Effector memory CD4-positive, alpha-beta T cell (primary cell): ENCODE measurements at regions not wholly inside any gene's neighbourhood (a gene's known extent, or its start where the extent isn't known, plus 50 kb on each side); places are given as distances from the start of the nearest gene placed in this dataset.

ENCODE experiments used
- DNase-seq, 3 donors: peaks; one replicate each; pipeline ENCODE4 v3.0.0-alpha.2; 2020
- H3K27ac ChIP-seq: 2 replicates; pipeline ENCODE4 v1.7.0; 2013; ENCODE audit warnings: mild to moderate bottlenecking, low read length, moderate library complexity; ENCODE audit not compliant: insufficient read depth, poor library complexity, severe bottlenecking
- H3K27me3 ChIP-seq: replicated peaks from 2 replicates; pipeline ENCODE4 v1.7.0; 2013; ENCODE audit warnings: mild to moderate bottlenecking, low read length; ENCODE audit not compliant: insufficient read depth, control insufficient read depth, poor library complexity, severe bottlenecking
- H3K36me3 ChIP-seq: 2 replicates; pipeline ENCODE4 v1.7.0; 2013; ENCODE audit warnings: mild to moderate bottlenecking, low read length, moderate library complexity; ENCODE audit not compliant: control insufficient read depth, insufficient read depth
- H3K4me1 ChIP-seq: 2 replicates; pipeline ENCODE4 v1.7.0; 2013; ENCODE audit warnings: low read length, mild to moderate bottlenecking; ENCODE audit not compliant: control insufficient read depth, insufficient read depth, poor library complexity, severe bottlenecking
- H3K4me3 ChIP-seq: 2 replicates; pipeline ENCODE4 v1.7.0; 2013; ENCODE audit warnings: low read length, low read depth, mild to moderate bottlenecking; ENCODE audit not compliant: insufficient read depth, poor library complexity, severe bottlenecking
- H3K9me3 ChIP-seq: 2 replicates; pipeline ENCODE4 v1.7.0; 2013; ENCODE audit warnings: mild to moderate bottlenecking, low read length, moderate library complexity; ENCODE audit not compliant: control insufficient read depth

DNA sequence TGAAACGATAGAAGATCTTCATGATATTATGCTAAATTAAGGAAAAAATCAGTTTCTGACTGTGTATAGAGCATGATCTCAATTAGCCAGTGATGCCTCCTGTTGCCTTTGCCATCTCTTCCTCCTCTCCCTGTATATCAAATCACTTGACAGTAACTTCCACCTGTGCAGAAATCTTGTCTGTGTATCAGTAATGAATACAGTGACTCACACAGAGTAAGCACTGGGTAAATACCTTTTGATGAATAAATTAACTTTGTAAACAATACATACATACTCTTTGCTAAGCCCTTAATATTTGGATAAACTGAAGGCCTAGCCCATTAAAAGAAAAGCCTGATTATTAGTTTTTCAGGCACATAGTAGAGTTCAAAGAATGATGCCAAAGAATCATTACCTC lies 610.6 kb upstream of the NRP1 start:
- H3K4me3 ChIP-seq, result no peak overlapping the region
- H3K4me1 ChIP-seq, result no peaks in the 10 kb centered on the region
- H3K36me3 ChIP-seq, result no peaks in the 10 kb centered on the region
- H3K27me3 ChIP-seq, result no peaks in the 10 kb centered on the region
- DNase-seq, result no peak
- H3K27ac ChIP-seq, result no peak overlapping the region
- H3K9me3 ChIP-seq, result no peaks in the 10 kb centered on the region

DNA sequence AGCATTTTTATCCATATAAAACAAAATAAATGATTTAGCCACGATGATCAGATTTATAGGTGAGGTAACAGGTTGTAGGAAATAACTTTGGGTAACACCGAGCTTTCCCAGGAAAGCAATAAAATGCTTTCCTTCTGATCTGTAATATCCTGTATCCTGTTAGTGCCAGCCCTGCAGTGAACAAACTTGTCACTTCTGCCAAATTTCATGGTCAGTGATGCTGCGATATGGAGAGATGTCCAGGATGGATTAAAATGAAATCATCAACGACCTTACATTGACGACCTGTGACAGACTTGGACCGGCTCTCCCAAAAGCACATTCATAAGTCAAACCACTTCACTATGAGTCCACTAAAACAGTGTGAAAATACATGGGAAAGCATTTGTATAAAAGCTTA lies 608.0 kb upstream of the NRP1 start:
- H3K27ac ChIP-seq, result no peak overlapping the region
- DNase-seq, result no peak
- H3K36me3 ChIP-seq, result no peaks in the 10 kb centered on the region
- no peak overlapping the region for H3K4me3 ChIP-seq
- H3K27me3 ChIP-seq, result no peaks in the 10 kb centered on the region
- no peaks in the 10 kb centered on the region for H3K4me1 ChIP-seq
- H3K9me3 ChIP-seq, result no peaks in the 10 kb centered on the region

DNA sequence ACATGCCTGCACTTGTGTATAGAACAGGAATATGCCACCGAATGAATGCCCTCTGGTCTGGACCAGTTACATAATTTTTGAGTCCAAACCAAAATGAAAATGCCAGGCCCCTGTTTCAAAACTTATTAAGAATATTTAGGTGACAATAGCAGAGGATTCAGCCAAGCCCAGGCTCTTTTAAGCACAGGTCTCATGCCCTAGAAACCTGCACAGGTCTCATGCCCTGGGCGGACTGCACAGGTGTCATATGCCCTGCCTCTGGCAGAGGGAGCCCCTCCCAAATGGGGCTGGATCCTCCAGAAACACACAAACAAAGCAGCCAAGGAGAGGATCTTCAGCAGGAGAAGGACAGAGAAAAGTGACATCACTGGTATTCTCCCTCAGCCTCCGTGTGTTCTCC lies 605.4 kb upstream of the NRP1 start:
- no peak overlapping the region for H3K4me3 ChIP-seq
- H3K4me1 ChIP-seq, result no peaks in the 10 kb centered on the region
- H3K36me3 ChIP-seq, result no peaks in the 10 kb centered on the region
- DNase-seq, result no peak
- H3K27me3 ChIP-seq, result no peaks in the 10 kb centered on the region
- H3K27ac ChIP-seq, result no peak overlapping the region
- no peaks in the 10 kb centered on the region for H3K9me3 ChIP-seq

DNA sequence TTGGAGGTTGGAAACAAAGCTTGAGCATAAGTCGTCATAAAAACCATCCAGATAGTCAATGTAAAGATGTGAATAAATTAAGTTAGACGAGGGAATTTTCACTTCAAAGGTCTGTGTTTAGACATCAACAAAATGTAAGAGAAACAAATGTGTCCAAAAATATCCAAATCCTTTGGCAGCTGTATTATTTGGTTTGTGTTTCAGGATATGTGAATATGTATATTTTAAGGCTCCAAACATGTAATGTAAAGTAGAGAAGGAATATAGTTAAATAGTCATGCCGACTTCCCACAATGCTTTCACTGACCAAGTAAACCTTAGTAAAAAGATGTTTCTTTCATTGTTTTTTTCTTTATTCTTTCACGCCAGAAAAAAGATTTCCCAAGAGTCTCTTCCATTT lies 604.9 kb upstream of the NRP1 start:
- Histone ChIP-seq H3K4me1 (no peaks in the 10 kb centered on the region), H3K4me3 (no peak overlapping the region), H3K36me3 (no peaks in the 10 kb centered on the region), H3K27ac (no peak overlapping the region), H3K27me3 (no peaks in the 10 kb centered on the region), H3K9me3 (no peaks in the 10 kb centered on the region)
- DNase-seq, result no peak

DNA sequence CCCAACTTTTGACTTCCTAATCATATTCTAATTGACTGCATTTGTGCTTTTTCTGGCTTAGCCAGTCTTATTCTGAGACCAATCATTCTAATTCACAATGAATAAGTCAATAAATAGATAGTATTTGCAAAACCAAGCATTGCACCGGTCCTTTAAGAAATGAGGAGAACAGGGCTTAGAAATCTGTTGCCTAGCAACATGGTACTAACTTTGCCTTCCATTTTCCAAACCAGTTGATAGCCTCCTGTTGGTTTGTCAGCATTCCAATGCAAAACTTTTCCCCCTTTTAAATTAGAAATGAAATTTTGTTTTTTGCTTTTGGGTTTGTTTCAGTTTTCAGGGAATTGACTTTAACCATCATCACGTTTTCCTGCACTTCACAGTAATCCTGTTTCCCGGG lies 603.5 kb upstream of the NRP1 start:
- Histone ChIP-seq H3K4me1 (no peaks in the 10 kb centered on the region), H3K27ac (no peak overlapping the region), H3K4me3 (no peak overlapping the region), H3K36me3 (no peaks in the 10 kb centered on the region), H3K27me3 (no peaks in the 10 kb centered on the region), H3K9me3 (no peaks in the 10 kb centered on the region)
- no peak for DNase-seq

DNA sequence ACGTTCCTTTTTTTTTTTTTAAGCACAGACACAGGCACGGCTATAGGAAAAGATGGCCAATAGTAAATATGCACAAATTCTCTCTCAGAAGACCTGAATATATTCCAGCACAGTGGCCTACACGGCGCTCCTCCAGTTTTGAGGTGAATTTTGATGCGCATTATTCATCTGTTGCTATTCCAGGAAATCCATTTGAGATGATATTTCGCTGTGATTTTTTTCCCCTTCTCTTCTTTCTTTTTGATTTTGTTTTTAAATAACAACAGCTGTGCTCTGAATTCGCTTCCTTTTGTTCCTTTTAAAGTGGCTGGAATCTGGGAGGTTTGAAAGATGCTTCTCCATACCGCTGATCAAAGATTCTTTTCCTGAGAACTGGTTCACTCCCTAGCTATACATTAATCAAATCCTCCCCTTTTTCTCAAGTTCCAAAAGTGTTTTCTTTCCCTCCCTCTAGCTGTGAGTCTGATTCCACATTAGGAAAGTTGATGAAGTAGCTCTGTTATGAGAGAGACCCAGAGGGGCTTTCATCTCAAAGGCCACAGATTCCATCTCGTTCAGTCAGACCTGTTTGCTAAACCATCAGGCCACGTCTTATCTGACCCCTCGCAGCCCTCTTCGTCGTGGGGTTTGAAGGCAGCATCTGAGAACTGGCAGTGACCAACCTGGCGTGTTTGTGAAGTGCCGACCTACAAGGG lies 602.7 kb upstream of the NRP1 start:
- Histone ChIP-seq H3K36me3 (no peaks in the 10 kb centered on the region), H3K9me3 (no peaks in the 10 kb centered on the region), H3K4me1 (no peaks in the 10 kb centered on the region), H3K27me3 (no peaks in the 10 kb centered on the region), H3K27ac (no peak overlapping the region), H3K4me3 (no peak overlapping the region)
- no peak for DNase-seq

DNA sequence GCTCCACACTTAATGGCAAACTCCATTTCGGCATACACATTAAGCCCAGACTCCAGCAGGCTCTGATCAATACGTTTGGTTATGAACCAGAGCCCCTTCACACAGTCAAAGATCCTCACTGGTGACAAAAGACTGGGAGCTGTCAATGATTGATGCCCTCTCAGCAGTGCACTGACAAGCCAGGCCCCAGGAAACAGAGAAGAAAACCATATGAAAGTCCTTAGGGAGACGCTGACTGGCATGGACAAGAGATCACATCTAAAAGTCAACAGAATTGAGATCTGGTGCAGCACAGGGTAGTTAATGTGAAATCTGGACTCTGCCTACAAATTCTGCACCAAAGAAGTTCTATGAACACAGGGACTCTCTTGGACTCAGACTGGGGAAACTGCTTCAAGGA lies 600.9 kb upstream of the NRP1 start:
- Histone ChIP-seq H3K9me3 (no peaks in the 10 kb centered on the region), H3K4me1 (no peaks in the 10 kb centered on the region), H3K36me3 (no peaks in the 10 kb centered on the region), H3K4me3 (no peak overlapping the region), H3K27me3 (no peaks in the 10 kb centered on the region), H3K27ac (no peak overlapping the region)
- no peak for DNase-seq

DNA sequence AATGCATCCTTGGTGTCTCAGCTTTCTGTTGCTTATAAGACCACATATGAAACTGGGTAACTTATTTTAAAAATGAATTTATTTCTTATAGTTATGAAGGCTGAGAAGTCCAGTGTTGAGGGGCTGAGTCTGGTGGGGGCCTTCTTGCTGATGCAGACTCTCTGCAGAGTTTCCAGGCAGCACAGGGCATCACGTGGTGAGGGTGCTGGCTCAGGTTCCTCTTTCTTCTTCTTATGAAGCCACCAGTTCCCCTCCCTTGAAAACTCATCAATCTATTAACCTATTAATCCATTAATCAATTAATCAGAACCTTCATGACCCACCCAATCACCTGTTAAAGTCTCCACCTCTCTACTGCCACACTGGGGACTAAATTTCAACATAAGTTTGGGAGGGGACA lies 595.6 kb upstream of the NRP1 start:
- no peaks in the 10 kb centered on the region for H3K4me1 ChIP-seq
- no peaks in the 10 kb centered on the region for H3K27me3 ChIP-seq
- no peak for DNase-seq
- H3K36me3 ChIP-seq, result no peaks in the 10 kb centered on the region
- H3K27ac ChIP-seq, result no peak overlapping the region
- H3K4me3 ChIP-seq, result no peak overlapping the region
- no peaks in the 10 kb centered on the region for H3K9me3 ChIP-seq

DNA sequence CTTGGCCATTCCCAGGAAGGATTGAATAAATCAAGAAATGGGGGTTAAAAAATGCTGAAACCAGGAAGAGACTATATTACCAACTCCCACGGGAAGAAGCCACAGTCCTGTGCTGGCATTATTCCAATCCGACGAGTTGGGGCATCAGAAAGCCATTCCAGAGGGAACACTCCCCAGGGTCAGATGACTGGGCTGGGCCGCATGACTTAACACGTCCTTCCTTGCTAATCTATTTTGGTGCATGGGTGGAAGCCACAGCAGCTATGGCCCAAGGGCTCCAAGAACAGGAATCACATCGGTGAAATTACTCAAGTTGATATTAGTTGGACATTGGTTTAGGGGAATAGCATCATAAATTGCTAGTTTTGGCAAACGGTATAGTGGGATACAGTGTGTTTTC lies 592.9 kb upstream of the NRP1 start:
- Histone ChIP-seq H3K36me3 (no peaks in the 10 kb centered on the region), H3K4me3 (no peak overlapping the region), H3K27ac (no peak overlapping the region), H3K27me3 (no peaks in the 10 kb centered on the region), H3K9me3 (no peaks in the 10 kb centered on the region), H3K4me1 (no peaks in the 10 kb centered on the region)
- no peak for DNase-seq

DNA sequence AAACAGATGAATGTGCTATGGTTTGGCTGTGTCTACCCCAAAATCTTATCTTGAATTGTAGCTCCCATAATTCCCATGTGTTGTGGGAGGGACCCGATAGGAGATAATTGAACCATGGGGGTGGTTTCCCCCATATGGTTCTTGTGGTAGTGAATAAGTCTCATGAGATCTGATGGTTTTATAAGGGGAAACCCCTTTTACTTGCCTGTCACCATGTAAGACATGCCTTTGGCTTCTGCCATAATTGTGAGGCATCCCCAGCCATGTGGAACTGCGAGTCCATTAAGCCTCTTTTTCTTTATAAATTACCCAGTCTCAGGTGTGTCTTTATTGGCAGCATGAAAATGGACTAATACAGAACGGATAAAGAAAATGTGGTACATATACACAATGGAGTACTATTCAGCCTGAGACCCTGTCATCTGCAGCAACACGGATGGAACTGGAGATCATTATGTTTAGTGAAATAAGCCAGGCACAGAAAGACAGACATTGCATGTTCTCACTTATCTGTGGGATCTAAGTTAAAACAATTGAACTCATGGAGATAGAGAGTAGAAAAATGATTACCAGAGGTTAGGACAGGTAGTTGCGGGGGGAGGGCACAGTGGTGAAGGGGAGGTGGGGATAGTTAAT lies 587.6 kb upstream of the NRP1 start:
- Histone ChIP-seq H3K4me3 (no peak overlapping the region), H3K27ac (no peak overlapping the region), H3K36me3 (no peaks in the 10 kb centered on the region), H3K9me3 (no peaks in the 10 kb centered on the region), H3K27me3 (no peaks in the 10 kb centered on the region), H3K4me1 (no peaks in the 10 kb centered on the region)
- no peak for DNase-seq
